SK-N-SH treated with all-trans-retinoic acid at 6 μM for 48 hours (cell line): ENCODE measurements at regions not wholly inside any gene's neighbourhood (a gene's known extent, or its start where the extent isn't known, plus 50 kb on each side); places are given as distances from the start of the nearest gene placed in this dataset.

Experiments
- ATAC-seq: fragments of 200-7000 bp; cut with Tn5 transposase; 3 replicates; pipeline ENCODE4 v1.9.1; 2020; ENCODE audit warnings: mild to moderate bottlenecking, moderate library complexity
- ARNTL ChIP-seq: fragments of 450-650 bp; formaldehyde crosslinking; IDR thresholded peaks from 2 replicates; pipeline ENCODE4 v1.5.0; 2020; ENCODE audit warnings: low read depth, mild to moderate bottlenecking, moderate library complexity, borderline replicate concordance
- BACH2 ChIP-seq: fragments of 250-450 bp; sonication (Bioruptor Pico); IDR thresholded peaks from 2 replicates; pipeline ENCODE4 v1.9.0; 2021; ENCODE audit warnings: mild to moderate bottlenecking, borderline replicate concordance
- CSDC2 ChIP-seq: fragments of 250-450 bp; sonication (Bioruptor Pico); IDR thresholded peaks from 2 replicates; pipeline ENCODE4 v1.5.0; 2020; ENCODE audit warnings: mild to moderate bottlenecking, moderate library complexity
- ESRRG ChIP-seq: fragments of 250-450 bp; sonication (Bioruptor Pico); IDR thresholded peaks from 2 replicates; pipeline ENCODE4 v1.6.1; 2021; ENCODE audit warnings: mild to moderate bottlenecking
- GLIS3 ChIP-seq: fragments of 250-450 bp; sonication (Bioruptor Pico); IDR thresholded peaks from 2 replicates; pipeline ENCODE4 v1.5.0; 2020; ENCODE audit warnings: mild to moderate bottlenecking, moderate library complexity
- ISL1 ChIP-seq: fragments of 250-450 bp; sonication (Bioruptor Pico); IDR thresholded peaks from 2 replicates; pipeline ENCODE4 v2.1.2; 2022; ENCODE audit warnings: mild to moderate bottlenecking, moderate library complexity
- OSR1 ChIP-seq: fragments of 250-450 bp; sonication (Bioruptor Pico); IDR thresholded peaks from 2 replicates; pipeline ENCODE4 v1.8.0; 2022; ENCODE audit warnings: moderate library complexity, mild to moderate bottlenecking, inconsistent platforms
- PATZ1 ChIP-seq: fragments of 250-450 bp; sonication (Bioruptor Pico); IDR thresholded peaks from 2 replicates; pipeline ENCODE4 v1.8.0; 2020; ENCODE audit warnings: mild to moderate bottlenecking, moderate library complexity, borderline replicate concordance
- POU6F1 ChIP-seq: fragments of 250-450 bp; sonication (Bioruptor Pico); IDR thresholded peaks from 2 replicates; pipeline ENCODE4 v1.8.0; 2021; ENCODE audit warnings: low read depth, mild to moderate bottlenecking, moderate library complexity, borderline replicate concordance
- PPARA ChIP-seq: fragments of 250-450 bp; sonication (Bioruptor Pico); IDR thresholded peaks from 2 replicates; pipeline ENCODE4 v1.5.0; 2020; ENCODE audit warnings: mild to moderate bottlenecking, borderline replicate concordance
- RARB ChIP-seq: fragments of 250-450 bp; sonication (Bioruptor Pico); IDR thresholded peaks from 2 replicates; pipeline ENCODE4 v1.8.0; 2021; ENCODE audit warnings: mild to moderate bottlenecking, moderate library complexity
- SNAI2 ChIP-seq: fragments of 250-450 bp; sonication (Bioruptor Pico); IDR thresholded peaks from 2 replicates; pipeline ENCODE4 v1.5.0; 2020; ENCODE audit warnings: mild to moderate bottlenecking, moderate library complexity
- TCF4 ChIP-seq: fragments of 250-450 bp; sonication (Bioruptor Pico); IDR thresholded peaks from 2 replicates; pipeline ENCODE4 v1.8.0; 2021; ENCODE audit warnings: mild to moderate bottlenecking, moderate library complexity, borderline replicate concordance
- TOX ChIP-seq: fragments of 250-450 bp; sonication (Bioruptor Pico); IDR thresholded peaks from 2 replicates; pipeline ENCODE4 v1.8.0; 2021; ENCODE audit warnings: mild to moderate bottlenecking, moderate library complexity, borderline replicate concordance
- ZC3H10 ChIP-seq: fragments of 250-450 bp; sonication (Bioruptor Pico); IDR thresholded peaks from 2 replicates; pipeline ENCODE4 v1.5.1; 2021; ENCODE audit warnings: mild to moderate bottlenecking, moderate library complexity
- ZFP3 ChIP-seq: fragments of 250-450 bp; sonication (Bioruptor Pico); IDR thresholded peaks from 2 replicates; pipeline ENCODE4 v1.5.0; 2020; ENCODE audit warnings: mild to moderate bottlenecking, moderate library complexity
- ZFP30 ChIP-seq: fragments of 450-650 bp; formaldehyde crosslinking; IDR thresholded peaks from 2 replicates; pipeline ENCODE4 v1.5.0; 2022; ENCODE audit warnings: mild to moderate bottlenecking, moderate library complexity
- ZNF565 ChIP-seq: fragments of 450-650 bp; formaldehyde crosslinking; conservative IDR thresholded peaks from 2 replicates; pipeline ENCODE4 v1.5.0; 2020; ENCODE audit warnings: low read depth, mild to moderate bottlenecking, moderate library complexity
- ZNF70 ChIP-seq: fragments of 450-650 bp; formaldehyde crosslinking; IDR thresholded peaks from 2 replicates; pipeline ENCODE4 v1.5.0; 2020; ENCODE audit warnings: mild to moderate bottlenecking, moderate library complexity
- ZNF8 ChIP-seq: fragments of 450-650 bp; formaldehyde crosslinking; IDR thresholded peaks from 2 replicates; pipeline ENCODE4 v1.5.0; 2020; ENCODE audit warnings: mild to moderate bottlenecking, moderate library complexity
- TF ChIP-seq, protein P1 (sequence below): fragments of 250-450 bp; sonication (Bioruptor Pico); IDR thresholded peaks from 2 replicates; pipeline ENCODE4 v1.5.1; 2021; ENCODE audit warnings: mild to moderate bottlenecking, moderate library complexity
- TF ChIP-seq, protein P2 (sequence below): fragments of 250-450 bp; sonication (Bioruptor Pico); IDR thresholded peaks from 2 replicates; pipeline ENCODE4 v1.5.1; 2020; ENCODE audit warnings: low read depth, mild to moderate bottlenecking, moderate library complexity

- no peak for ATAC-seq
- TF ChIP-seq ISL1 (CRISPR knock-in tag) (no peak), ZFP30 (CRISPR knock-in tag) (no peak), ZC3H10 (CRISPR knock-in tag) (no peak), GLIS3 (CRISPR knock-in tag) (no peak), ZFP3 (CRISPR knock-in tag) (no peak), RARB (no peak), ESRRG (no peak), ZNF8 (no peak)
- TF ChIP-seq, protein P1, sequence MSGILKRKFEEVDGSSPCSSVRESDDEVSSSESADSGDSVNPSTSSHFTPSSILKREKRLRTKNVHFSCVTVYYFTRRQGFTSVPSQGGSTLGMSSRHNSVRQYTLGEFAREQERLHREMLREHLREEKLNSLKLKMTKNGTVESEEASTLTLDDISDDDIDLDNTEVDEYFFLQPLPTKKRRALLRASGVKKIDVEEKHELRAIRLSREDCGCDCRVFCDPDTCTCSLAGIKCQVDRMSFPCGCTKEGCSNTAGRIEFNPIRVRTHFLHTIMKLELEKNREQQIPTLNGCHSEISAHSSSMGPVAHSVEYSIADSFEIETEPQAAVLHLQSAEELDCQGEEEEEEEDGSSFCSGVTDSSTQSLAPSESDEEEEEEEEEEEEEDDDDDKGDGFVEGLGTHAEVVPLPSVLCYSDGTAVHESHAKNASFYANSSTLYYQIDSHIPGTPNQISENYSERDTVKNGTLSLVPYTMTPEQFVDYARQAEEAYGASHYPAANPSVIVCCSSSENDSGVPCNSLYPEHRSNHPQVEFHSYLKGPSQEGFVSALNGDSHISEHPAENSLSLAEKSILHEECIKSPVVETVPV (CRISPR knock-in tag), result no peak
Measured at GRCh38 chr10:125551247-125551646, 131.7 kb downstream of the TEX36 start.

DNA sequence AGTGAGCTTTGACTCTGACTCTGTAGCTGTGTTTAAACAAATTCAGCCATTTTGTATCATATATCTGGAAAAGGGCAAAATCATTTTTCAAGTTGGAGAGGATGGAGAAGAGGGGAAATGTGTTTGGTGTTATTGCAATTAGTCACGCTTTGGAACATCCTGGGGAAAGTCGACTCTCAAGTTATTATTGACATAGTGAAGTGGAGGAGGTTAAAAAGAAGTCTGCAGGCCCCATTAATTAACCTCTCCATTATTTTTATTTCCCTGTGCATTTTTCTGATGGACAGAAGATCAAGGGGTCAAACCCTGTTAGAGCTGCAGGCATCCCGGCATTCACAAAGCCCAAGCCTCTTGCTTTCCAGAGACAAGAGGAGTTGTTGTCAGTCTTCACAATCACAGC, 132.6 kb downstream of the TEX36 start:
- TF ChIP-seq ZFP3 (CRISPR knock-in tag), result no peak
- TF ChIP-seq ZC3H10 (CRISPR knock-in tag), result no peak
- TF ChIP-seq POU6F1 (CRISPR knock-in tag), result no peak
- no peak for TF ChIP-seq ZFP30 (CRISPR knock-in tag)
- TF ChIP-seq PATZ1 (CRISPR knock-in tag), result no peak
- no peak for TF ChIP-seq ARNTL (CRISPR knock-in tag)
- TF ChIP-seq, protein P2, sequence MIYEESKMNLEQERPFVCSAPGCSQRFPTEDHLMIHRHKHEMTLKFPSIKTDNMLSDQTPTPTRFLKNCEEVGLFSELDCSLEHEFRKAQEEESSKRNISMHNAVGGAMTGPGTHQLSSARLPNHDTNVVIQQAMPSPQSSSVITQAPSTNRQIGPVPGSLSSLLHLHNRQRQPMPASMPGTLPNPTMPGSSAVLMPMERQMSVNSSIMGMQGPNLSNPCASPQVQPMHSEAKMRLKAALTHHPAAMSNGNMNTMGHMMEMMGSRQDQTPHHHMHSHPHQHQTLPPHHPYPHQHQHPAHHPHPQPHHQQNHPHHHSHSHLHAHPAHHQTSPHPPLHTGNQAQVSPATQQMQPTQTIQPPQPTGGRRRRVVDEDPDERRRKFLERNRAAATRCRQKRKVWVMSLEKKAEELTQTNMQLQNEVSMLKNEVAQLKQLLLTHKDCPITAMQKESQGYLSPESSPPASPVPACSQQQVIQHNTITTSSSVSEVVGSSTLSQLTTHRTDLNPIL (CRISPR knock-in tag), result no peak
- TF ChIP-seq OSR1 (CRISPR knock-in tag), result no peak
- TF ChIP-seq TOX (CRISPR knock-in tag), result no peak
- TF ChIP-seq RARB, result no peak
- TF ChIP-seq GLIS3 (CRISPR knock-in tag), result no peak
- no peak for ATAC-seq

GRCh38 chr10:125549653-125550052, 133.3 kb downstream of the TEX36 start:
- TF ChIP-seq TCF4 (CRISPR knock-in tag) (no peak), OSR1 (CRISPR knock-in tag) (no peak), ZNF565 (CRISPR knock-in tag) (no peak), ISL1 (CRISPR knock-in tag) (no peak), ZFP3 (CRISPR knock-in tag) (no peak), ESRRG (no peak), ARNTL (CRISPR knock-in tag) (no peak)
- no peak for ATAC-seq

GRCh38 chr10:125548878-125549277, 134.1 kb downstream of the TEX36 start:
- ATAC-seq, result no peak
- TF ChIP-seq ZNF8 (no peak), ARNTL (CRISPR knock-in tag) (no peak), PATZ1 (CRISPR knock-in tag) (no peak), ZC3H10 (CRISPR knock-in tag) (no peak), ESRRG (no peak), ZNF70 (no peak), OSR1 (CRISPR knock-in tag) (no peak), POU6F1 (CRISPR knock-in tag) (no peak), PPARA (CRISPR knock-in tag) (no peak), ZNF565 (CRISPR knock-in tag) (no peak), RARB (no peak), TCF4 (CRISPR knock-in tag) (no peak), SNAI2 (CRISPR knock-in tag) (no peak), CSDC2 (CRISPR knock-in tag) (no peak), BACH2 (CRISPR knock-in tag) (no peak), GLIS3 (CRISPR knock-in tag) (no peak), TOX (CRISPR knock-in tag) (no peak), ZFP3 (CRISPR knock-in tag) (no peak)
- TF ChIP-seq, protein P2 (CRISPR knock-in tag), result no peak
